GM10266 (cell line): ENCODE measurements at regions not wholly inside any gene's neighbourhood (a gene's known extent, or its start where the extent isn't known, plus 50 kb on each side); places are given as distances from the start of the nearest gene placed in this dataset.
A peak's percentile ranks its signal among the peaks of the same experiment; 100 is the strongest.
"Not testable (repeated sequence)": the region's sequence is repeated elsewhere in the genome, so short reads cannot be mapped to it uniquely, and the experiment has no call there.

ENCODE experiments used
- DNase-seq: peaks from one replicate; pipeline ENCODE4 v3.0.0; 2012; ENCODE audit errors: extremely low spot score
- TF ChIP-seq, protein P1 (sequence below): IDR thresholded peaks from 2 replicates; pipeline ENCODE4 v1.5.1; 2012; ENCODE audit warnings: mild to moderate bottlenecking, low read depth; ENCODE audit not compliant: control insufficient read depth, insufficient read depth; ENCODE audit errors: missing control alignments

DNA sequence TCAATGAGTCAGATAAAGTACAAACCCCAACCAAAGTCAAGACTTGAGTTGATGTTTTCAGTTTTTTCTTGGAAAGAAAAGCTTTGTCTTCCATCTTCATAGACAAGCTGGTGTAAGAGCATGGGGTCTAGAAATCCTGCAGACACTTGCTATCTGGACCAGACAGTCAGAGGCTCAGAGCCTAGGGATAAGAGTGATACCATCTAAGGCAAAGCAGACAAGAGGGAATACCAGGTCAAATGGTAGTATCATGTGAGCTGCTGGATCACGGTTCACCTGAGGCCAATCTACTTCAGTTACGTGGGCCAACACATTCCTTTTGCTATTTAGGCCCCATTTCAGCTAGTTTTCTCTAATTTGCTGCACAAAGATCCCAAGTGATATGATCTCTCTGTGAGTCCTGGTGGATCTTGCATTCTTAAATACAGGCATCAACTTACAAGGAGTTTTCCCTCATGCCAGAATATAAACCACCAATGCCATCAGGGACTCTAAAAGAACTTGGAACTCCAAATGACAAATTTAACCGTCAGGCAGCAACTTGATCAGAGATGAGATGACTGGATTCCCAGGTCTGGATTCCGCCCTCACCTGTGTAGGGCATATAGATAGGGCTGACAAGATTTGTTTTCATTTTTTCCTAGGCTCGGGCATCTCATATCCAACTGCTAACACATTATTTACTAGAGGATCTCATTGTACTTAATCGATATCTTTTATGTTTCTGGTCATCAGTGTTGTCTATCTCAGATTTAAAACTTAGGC lies 101.4 kb downstream of the FOXD4L6 start:
- not testable (repeated sequence) for DNase-seq

- DNase-seq, result not testable (repeated sequence)
Observed at GRCh38 chr9:41022365-41022764, 106.1 kb downstream of the FOXD4L6 start.

GRCh38 chr9:41019858-41020562 lies 108.5 kb downstream of the FOXD4L6 start:
- not testable (repeated sequence) for DNase-seq

DNA sequence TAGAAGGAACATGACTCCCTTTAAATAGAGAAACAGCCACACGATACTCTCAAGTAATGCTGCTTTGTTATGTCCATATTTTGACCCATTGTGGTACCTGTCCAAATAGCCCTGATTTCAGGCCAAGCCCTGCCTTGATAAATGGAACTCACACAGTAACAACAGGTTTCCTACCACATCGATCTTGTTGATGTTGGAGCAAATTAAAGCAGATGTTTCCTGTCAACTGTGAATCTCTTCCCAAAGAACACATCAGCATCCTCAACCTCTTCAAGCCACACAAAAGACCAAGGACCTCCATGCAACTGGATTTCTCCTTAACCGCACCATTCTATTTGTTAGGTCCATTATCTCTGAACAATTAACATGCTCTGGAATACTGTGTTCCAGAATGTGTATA lies 109.5 kb downstream of the FOXD4L6 start:
- DNase-seq, result not testable (repeated sequence)

DNA sequence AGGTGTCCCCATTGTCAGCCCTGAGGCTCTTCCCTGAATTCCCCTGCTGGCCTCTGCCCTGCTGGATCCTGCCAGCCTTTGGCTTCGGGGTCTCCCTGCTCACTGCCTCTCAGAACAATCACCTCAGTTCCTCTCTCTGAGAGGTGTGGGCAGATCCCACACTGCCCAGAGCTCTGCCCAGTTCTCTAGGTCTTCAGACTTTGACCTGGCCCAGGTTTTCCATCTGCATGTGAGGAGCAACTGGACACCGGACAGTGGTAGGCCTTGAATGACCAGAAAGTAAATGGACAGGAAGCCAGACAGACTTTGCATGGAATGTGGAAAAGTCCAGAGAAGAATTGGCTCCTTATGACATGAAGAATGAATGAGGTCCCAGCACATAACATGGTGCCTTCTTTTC lies 111.8 kb downstream of the FOXD4L6 start:
- not testable (repeated sequence) for DNase-seq

DNA sequence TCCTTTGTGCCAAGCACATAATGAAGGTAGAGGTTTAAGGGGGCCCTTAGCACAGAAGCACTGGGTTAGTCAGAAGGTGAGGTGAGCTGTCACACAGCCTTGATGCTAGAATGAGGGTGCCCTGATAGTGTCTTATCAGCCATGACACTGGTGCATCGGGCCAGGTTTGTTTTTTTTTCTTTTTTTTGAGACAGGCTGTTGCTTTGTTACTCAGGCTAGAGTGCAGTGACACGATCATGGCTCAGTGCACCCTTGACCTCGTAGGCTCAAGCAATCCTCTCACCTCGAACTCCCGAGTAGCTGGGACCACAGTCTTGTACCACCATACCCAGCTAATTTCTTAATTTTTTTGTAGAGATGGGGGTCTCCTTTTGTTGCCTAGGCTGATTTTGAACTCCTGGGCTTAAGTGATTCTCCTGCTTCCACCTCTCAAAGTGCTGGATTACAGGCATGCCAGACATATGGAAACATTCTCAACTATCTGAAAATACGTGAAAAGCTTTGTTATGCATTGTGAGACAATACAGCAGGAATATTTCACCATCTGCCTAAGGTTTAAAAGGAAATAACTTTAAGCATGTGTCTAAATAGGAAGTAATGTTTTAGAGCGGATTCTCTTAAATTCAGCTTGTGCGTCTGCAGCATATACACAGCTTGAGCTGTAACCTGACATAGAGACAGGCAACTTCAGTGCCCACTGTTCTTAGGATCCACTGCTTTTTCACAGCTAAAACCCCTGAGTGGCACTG lies 128.4 kb downstream of the FOXD4L6 start:
- DNase-seq, result not testable (repeated sequence)

GRCh38 chr9:40995490-40995889 lies 133.0 kb downstream of the FOXD4L6 start:
- not testable (repeated sequence) for DNase-seq

GRCh38 chr9:40993842-40994241 lies 134.6 kb downstream of the FOXD4L6 start:
- not testable (repeated sequence) for DNase-seq

GRCh38 chr9:40993375-40993774 lies 135.1 kb downstream of the FOXD4L6 start:
- not testable (repeated sequence) for DNase-seq

- peak; percentile 18 for DNase-seq
Observed at GRCh38 chr9:40992472-40992821, 136.0 kb downstream of the FOXD4L6 start.

- peak; percentile 86 for DNase-seq
- TF ChIP-seq, protein P1, sequence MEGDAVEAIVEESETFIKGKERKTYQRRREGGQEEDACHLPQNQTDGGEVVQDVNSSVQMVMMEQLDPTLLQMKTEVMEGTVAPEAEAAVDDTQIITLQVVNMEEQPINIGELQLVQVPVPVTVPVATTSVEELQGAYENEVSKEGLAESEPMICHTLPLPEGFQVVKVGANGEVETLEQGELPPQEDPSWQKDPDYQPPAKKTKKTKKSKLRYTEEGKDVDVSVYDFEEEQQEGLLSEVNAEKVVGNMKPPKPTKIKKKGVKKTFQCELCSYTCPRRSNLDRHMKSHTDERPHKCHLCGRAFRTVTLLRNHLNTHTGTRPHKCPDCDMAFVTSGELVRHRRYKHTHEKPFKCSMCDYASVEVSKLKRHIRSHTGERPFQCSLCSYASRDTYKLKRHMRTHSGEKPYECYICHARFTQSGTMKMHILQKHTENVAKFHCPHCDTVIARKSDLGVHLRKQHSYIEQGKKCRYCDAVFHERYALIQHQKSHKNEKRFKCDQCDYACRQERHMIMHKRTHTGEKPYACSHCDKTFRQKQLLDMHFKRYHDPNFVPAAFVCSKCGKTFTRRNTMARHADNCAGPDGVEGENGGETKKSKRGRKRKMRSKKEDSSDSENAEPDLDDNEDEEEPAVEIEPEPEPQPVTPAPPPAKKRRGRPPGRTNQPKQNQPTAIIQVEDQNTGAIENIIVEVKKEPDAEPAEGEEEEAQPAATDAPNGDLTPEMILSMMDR, result peak; percentile 86
Observed at GRCh38 chr9:40991741-40992471, 136.6 kb downstream of the FOXD4L6 start.

DNA sequence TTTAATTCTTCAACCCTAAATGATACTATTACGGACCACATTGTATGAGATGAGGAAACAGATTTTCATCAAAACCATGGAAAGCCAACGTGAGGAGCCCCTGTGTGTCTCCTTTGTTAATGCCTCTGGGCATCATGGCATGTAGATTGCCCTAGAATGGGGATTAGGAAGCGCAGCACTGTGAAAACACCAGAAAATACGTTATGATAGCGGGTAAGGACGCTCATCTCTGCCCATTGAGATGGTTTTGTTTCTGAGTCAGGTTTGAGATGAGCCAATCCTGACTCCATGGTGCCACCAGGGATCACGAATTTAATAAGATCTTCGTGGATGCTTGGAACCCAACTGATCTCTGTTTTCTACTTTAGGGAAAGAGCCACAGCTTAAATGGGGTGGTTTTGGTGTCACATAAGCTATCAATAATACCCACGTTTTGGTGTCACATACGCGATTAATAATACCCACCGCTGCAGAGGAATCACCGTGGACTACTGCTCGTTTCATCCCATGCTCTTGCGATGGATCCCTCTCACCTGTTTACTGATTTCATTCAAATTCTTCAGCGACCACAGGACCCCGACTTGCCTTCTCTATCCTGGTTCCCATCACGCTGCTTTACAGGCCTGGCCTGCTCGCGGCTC lies 137.3 kb downstream of the FOXD4L6 start:
- DNase-seq, result peak; percentile 7

DNA sequence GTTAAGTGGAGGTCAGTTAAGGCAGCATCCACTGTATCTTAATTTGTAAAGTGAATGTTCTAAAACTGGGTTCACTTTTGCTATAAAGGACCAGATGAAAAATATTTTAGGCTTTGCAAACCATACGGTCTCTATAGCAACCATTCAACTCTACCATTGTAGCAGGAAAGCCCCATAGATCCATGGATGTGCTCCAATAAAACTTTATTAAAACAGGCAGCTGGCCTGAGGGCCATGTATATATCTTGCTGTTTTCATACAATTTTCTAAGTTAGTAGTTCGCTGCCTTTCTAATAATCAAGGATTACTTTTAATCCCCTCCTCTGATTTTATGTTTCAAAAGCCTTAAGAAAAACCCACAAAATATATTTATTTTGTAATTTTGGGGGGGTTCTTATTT lies 142.1 kb downstream of the FOXD4L6 start:
- DNase-seq, result not testable (repeated sequence)

- DNase-seq, result not testable (repeated sequence)
Observed at GRCh38 chr9:40975351-40975750, 153.1 kb downstream of the FOXD4L6 start.

GRCh38 chr9:40974912-40975311 lies 153.6 kb downstream of the FOXD4L6 start:
- DNase-seq, result not testable (repeated sequence)

GRCh38 chr9:40971773-40972172 lies 156.7 kb downstream of the FOXD4L6 start:
- DNase-seq, result not testable (repeated sequence)

GRCh38 chr9:40970340-40970739 lies 158.1 kb downstream of the FOXD4L6 start:
- not testable (repeated sequence) for DNase-seq
